ENCODE measurements at regions not wholly inside any gene's neighbourhood (a gene's known extent, or its start where the extent isn't known, plus 50 kb on each side); places are given as distances from the start of the nearest gene placed in this dataset.

DNA sequence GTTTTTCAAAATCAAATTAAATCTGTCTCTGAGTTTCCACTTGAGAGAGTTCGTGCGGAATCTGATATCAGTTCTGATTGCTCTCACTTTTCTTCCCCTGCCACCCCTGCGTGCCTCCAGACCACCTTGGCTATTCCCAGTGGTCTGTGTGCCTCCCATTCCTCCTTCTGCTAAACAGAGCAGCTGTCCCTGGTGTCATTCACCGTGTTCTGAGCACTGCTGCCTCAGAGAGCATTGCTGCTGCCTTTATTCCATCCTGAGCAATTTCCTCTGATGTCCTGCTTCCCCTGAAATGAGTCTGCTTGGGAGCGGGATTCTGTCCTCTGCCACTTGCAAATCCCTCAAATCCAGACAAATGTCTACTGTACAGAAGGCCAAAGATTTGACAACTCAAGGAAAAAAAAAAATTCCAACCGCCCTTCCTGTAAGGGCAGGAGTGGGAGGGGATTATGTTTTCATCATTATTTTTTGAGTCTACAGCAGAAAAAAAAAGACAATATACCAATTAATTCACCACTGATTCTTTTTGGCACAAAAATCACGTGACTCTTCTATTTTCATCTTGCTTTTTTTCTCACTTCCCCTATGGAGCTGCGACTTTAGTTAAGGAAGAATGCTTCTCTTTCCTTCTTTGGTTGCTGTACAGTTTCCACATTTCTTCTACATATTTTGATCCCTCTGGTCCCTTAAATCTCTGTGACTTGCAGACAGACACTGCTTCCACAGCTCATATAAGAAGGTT, 833.0 kb downstream of the EPHA7 start:
- Histone ChIP-seq H3K27ac (no peak overlapping the region), H3K36me3 (no peaks in the 10 kb centered on the region), H3K4me1 (no peaks in the 10 kb centered on the region), H3K9me3 (no peaks in the 10 kb centered on the region), H3K27me3 (no peaks in the 10 kb centered on the region), H3K4me3 (no peak overlapping the region)
- intact Hi-C loops (cut with DNase I): no loop called here
- TF ChIP-seq, protein P1, sequence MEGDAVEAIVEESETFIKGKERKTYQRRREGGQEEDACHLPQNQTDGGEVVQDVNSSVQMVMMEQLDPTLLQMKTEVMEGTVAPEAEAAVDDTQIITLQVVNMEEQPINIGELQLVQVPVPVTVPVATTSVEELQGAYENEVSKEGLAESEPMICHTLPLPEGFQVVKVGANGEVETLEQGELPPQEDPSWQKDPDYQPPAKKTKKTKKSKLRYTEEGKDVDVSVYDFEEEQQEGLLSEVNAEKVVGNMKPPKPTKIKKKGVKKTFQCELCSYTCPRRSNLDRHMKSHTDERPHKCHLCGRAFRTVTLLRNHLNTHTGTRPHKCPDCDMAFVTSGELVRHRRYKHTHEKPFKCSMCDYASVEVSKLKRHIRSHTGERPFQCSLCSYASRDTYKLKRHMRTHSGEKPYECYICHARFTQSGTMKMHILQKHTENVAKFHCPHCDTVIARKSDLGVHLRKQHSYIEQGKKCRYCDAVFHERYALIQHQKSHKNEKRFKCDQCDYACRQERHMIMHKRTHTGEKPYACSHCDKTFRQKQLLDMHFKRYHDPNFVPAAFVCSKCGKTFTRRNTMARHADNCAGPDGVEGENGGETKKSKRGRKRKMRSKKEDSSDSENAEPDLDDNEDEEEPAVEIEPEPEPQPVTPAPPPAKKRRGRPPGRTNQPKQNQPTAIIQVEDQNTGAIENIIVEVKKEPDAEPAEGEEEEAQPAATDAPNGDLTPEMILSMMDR (IDR thresholded peaks at IDR 0.05): no peak
- no peak for DNase-seq (ENCODE audit: low spot score in 2 of 2)

DNA sequence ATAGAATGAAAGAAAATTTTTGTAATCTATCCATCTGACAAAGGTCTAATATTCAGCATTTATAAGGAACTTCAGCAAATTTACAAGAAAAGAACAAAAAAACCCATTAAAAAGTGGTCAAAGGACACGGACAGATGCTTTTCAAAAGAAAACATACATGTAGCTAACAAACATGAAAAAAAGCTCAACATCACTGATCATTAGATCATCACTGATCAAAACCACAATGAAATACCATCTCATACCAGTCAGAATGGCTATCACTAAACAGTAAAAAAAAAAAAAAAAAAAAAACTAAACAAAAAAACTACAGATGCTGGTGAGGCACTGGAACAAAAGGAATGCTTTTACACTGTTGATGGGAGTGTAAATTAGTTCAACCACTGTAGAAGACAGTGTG, 837.1 kb downstream of the EPHA7 start:
- H3K9me3 ChIP-seq: peaks cover 0 to 4% of the 10 kb centered on the region in 2 donors
- no peak overlapping the region for H3K27ac ChIP-seq
- TF ChIP-seq, protein P1 (IDR thresholded peaks at IDR 0.05): no peak
- H3K27me3 ChIP-seq: no peaks in the 10 kb centered on the region
- no peaks in the 10 kb centered on the region for H3K4me1 ChIP-seq
- no peaks in the 10 kb centered on the region for H3K36me3 ChIP-seq
- intact Hi-C loops (cut with DNase I): no loop called here
- no peak for DNase-seq (ENCODE audit: low spot score in 2 of 2)
- no peak overlapping the region for H3K4me3 ChIP-seq

GRCh38 chr6:92577077-92577719, 842.2 kb downstream of the EPHA7 start:
- no peak overlapping the region for H3K27ac ChIP-seq
- TF ChIP-seq, protein P1 (IDR thresholded peaks at IDR 0.05): no peak
- no peaks in the 10 kb centered on the region for H3K27me3 ChIP-seq
- no peaks in the 10 kb centered on the region for H3K36me3 ChIP-seq
- intact Hi-C loops (cut with DNase I): no loop called here
- DNase-seq (ENCODE audit: low spot score in 2 of 2): no peak
- peaks cover 0 to 4% of the 10 kb centered on the region in 2 donors for H3K9me3 ChIP-seq
- no peaks in the 10 kb centered on the region for H3K4me1 ChIP-seq
- no peak overlapping the region for H3K4me3 ChIP-seq

GRCh38 chr6:92568541-92568940, 850.8 kb downstream of the EPHA7 start:
- Histone ChIP-seq H3K27me3 (no peaks in the 10 kb centered on the region), H3K4me3 (no peak overlapping the region), H3K9me3 (no peaks in the 10 kb centered on the region), H3K4me1 (no peaks in the 10 kb centered on the region), H3K27ac (no peak overlapping the region), H3K36me3 (no peaks in the 10 kb centered on the region)
- intact Hi-C loops (cut with DNase I): no loop called here
- TF ChIP-seq, protein P1 (IDR thresholded peaks at IDR 0.05): no peak
- DNase-seq (ENCODE audit: low spot score in 2 of 2): no peak

- Histone ChIP-seq H3K4me1 (no peaks in the 10 kb centered on the region), H3K9me3 (no peaks in the 10 kb centered on the region), H3K4me3 (no peak overlapping the region), H3K27me3 (no peaks in the 10 kb centered on the region), H3K27ac (no peak overlapping the region), H3K36me3 (no peaks in the 10 kb centered on the region)
- DNase-seq (ENCODE audit: low spot score in 2 of 2): no peak
- TF ChIP-seq, protein P1 (IDR thresholded peaks at IDR 0.05): no peak
- intact Hi-C loops (cut with DNase I): no loop called here
Observed at GRCh38 chr6:92566632-92567031, 852.7 kb downstream of the EPHA7 start.
